ENCODE measurements at regions not wholly inside any gene's neighbourhood (a gene's known extent, or its start where the extent isn't known, plus 50 kb on each side); places are given as distances from the start of the nearest gene placed in this dataset.
"Not testable (repeated sequence)": the region's sequence is repeated elsewhere in the genome, so short reads cannot be mapped to it uniquely, and the experiment has no call there.

DNA sequence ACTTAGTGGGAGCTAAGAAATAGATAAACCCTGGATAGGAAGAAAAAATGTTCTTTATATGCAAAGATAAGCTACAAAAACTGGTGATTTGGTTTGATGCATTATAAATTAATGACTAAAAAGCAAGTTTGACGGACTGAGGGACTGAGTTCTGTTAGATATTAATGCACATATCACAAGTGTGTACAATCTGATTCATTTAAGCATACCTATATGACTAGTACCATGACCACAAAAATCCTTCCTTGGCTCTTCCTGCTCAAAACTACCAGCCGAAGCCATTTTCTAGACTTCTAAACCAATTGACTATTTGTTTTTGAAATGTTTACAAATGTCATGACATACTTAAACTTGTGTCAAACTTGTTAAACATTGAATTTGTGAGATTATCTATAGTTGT, 374.5 kb upstream of the MON1B start:
- DNase-seq (ENCODE audit: low spot score), result no peak

DNA sequence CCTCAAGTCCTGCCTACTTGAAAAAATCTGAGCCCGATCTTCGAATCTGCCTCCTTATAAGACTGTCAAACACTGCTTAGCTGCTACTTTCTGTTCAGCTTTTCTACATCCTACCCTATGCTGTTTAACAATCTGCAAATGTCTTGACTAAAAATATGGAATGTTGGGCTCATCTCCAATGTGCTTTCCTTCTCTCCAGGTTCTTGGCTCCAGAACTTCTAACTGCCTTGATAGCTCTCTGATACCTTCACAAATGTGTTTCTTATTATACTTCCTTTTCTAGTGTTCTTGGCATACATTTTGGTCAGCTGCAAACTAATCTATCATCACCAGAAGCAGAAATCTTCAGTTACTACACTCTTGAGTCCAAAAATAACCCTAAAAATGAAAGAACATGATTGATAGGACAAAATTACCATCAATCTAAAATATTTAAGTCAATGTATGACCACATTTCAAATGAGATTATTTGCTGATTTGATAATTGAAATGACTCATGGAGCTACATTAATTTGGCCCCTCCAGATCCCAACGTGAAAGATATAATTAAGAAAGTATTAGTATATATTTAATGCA, 372.3 kb upstream of the MON1B start:
- DNase-seq (ENCODE audit: low spot score), result peak; percentile 9

DNA sequence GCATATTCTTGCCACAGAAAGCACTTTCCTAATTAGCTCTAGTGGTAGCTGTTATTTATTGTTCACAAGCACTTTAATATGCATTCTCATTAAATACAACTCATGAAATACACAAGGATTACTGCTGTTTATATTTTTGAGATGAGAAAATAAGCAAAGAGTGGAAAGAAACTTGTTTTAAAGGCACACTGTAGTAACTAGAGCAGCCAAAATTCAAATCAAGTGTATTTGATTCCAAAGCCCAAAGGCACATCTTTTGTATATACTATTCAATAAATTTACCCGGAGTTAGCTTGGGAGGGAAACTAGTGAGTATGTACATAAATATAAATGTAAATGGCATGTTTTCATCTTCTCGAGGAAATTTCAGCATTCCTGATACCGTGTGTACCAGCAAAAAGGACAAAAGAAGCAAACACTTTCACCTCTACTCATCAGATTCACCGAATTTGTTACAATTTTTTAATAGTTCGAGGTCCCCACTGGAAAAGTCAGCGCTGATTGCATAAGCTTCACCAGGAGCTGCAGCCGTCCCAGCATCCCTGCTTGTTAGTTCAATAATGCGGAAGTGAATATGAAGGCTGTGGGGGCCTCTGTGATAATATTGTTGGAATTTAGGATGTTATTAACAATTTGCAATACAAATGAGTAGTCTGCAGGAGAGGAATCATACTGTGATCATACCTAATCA, 371.6 kb upstream of the MON1B start:
- no peak for DNase-seq (ENCODE audit: low spot score)

DNA sequence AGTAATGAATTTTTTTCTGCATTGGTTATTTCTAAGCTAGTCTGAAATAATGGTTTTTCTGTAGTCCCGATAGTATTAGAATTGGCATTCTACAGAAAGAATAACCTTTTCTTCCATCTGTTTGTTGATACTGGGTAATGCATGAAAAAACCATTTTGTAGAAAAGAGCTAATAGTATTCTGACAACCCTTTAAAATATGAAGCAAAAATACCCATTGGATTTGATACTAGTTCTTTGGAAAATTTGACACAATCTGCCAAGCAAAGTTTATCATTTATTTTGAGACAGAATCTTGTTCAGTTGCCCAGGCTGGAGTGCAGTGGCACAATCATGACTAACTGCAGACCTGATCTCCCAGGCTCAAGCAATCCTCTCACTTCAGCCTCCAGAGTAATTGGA, 366.8 kb upstream of the MON1B start:
- no peak for DNase-seq (ENCODE audit: low spot score)

DNA sequence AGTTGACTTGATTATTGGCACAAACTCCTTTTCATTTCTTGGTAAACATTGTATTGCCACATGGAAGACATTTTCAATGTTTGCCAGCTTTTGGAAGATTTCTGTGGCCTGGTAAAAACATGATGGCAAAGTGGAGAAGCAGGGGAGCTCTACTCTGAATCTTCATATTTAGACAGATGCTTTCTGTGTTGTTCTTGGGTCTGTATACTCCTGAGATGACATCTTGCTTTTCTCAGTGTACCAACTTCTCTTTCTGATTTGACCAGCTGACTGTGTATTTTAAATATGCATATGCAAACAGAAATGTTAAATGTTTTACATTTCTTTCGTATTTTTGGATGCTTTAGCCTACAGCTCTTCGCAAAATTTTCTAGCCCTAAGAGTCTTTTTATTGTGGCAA, 366.2 kb upstream of the MON1B start:
- no peak for DNase-seq (ENCODE audit: low spot score)

DNA sequence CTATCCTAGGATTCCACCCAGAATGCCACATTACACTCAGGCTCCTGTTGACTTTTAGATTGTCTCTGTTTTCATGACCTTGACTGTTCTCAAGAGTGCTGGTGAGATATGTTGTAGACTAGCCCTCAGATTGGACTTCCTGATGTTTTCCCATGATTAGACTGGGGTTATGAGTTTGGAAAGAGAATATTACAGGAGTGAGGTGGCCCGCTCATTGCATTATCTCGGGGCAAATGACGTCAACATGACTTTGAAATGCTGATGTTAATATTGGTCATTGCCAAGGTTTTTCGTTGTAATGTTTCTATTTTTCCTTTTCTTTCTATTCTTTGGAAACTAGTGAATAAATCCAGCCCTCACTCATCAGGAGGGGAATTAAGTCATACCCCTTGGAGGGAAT, 355.7 kb upstream of the MON1B start:
- DNase-seq (ENCODE audit: low spot score), result no peak

DNA sequence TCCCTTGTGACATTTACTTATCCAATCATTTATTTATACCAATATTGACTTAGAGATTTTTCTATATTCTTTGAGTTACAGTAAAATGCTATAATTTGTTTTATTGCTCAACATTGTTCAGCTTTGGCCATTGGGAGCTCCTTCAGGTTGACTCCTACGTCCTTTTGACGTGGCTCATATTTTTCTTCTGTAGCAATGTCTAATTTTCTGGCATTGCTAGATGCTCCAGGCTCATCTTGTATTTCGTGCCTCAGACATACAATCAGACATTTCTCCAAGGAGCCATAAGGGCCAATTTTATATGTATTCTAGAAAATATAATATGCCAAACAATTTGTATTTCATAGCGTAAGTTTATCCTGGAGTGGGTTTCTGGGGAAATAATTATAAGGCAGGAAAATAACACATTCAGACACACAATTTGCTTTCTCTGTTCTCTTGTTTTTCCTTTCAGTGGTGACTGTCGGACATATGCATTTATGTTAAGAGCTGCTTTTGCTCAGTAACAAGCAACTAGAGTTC, 355.1 kb upstream of the MON1B start:
- DNase-seq (ENCODE audit: low spot score), result no peak

DNA sequence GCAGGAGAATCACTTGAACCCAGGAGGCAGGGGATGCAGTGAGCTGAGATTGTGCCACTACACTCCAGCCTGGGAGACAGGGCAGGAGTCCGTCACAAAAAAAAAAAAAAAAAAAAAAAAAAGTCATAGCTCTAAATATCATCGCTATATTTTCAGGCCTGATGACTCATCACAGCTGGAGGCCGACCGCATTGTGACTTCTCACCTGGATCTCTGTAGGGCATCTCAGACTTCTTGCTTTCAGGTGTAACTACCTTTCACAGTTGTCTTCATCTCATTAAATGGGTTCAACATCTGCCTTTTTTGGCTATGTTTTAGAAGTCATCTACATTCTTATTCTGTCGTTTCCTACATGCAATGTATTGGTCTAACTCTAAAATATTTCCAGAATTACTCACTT, 353.1 kb upstream of the MON1B start:
- DNase-seq (ENCODE audit: low spot score), result no peak

DNA sequence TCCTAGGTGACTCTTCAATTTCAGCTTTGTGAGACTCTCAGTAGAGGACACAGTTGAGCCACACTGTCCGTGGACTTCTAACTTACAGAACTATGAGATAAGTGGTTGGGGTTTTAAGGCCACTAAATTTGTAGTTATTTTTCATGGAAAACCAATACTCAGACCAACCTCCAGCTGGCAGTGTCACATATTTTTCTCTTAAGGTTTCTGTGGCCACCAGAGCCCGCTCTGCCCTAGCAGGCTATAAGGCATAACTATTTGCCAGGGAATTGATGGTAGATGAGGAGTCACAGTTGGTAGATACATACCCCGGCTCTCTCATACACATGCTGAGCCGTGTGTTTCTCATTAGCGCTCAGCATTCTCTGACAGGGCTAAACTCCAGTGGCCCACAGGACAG, 336.8 kb upstream of the MON1B start:
- no peak for DNase-seq (ENCODE audit: low spot score)

DNA sequence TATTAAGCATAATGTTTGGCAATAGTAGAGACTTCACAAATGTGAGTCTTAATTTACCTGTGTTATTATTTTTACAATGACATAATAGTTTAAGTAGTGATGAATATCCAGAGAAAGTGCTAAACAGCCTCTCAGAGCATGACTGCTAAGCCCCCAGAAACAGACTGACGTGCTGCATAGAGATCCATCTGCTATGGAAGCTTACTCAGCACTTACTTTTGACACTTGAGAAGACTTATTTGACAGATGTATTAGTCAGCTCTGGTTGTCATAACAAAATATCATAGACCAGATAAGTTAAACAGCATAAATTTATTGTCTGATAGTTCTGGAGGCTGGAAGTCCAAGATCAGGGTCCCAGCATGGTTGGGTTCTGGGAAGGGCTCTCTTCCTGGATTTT, 334.9 kb upstream of the MON1B start:
- no peak for DNase-seq (ENCODE audit: low spot score)

DNA sequence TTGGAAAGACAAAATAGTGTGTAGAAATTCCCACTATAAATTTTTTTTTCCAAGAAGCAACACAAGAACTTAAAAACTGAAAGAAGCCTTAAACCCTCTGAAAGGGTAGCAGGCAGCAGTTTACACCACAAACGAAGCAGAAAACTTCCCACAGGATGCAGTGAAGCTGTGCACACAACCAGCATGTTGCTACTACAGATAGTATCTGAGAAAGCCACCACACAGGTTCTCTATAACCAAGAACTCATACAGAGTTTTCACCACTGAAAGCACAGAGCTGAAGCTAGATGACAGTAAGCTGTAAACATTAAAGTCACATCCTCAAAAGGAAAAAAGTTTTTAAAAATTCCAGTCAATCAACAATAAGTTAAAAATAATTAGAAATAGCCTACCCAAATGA, 333.6 kb upstream of the MON1B start:
- DNase-seq (ENCODE audit: low spot score), result no peak

DNA sequence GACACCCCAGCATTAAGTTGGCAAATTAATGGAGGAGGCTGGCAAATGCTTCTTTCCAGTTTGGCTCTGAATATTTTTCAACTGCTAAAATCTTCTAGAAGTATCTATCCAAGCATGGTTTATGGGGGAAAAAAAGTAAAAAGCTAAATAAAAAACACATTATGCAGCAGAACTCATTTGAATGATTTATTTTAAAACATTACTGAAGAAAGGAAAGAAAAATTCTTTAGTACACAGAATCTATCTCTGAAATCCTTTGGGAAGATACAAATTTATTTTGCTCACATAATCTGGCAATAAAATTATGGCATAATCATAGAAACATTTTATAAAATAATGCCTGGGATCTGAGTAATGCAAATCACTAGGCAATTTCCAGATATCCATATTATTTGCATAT, 328.1 kb upstream of the MON1B start:
- DNase-seq (ENCODE audit: low spot score), result no peak

DNA sequence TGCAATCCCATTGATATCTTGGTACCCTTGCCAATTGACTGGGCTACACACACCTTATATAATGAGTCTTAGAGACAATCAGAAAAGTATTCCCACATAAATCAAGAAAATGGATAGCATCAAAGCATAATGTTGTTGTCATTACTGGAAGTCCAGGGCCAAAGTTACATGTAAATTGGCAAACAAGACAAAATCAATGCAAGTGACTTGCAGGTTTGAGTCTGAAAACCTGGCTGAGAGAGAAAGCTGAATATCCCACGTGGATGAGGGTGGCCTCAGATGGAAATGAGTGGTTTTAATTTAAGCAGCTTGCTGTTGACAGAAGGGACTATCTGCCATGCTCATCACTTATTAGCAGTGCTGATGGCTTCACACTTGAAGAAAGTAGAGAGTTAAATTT, 324.0 kb upstream of the MON1B start:
- DNase-seq (ENCODE audit: low spot score), result no peak

DNA sequence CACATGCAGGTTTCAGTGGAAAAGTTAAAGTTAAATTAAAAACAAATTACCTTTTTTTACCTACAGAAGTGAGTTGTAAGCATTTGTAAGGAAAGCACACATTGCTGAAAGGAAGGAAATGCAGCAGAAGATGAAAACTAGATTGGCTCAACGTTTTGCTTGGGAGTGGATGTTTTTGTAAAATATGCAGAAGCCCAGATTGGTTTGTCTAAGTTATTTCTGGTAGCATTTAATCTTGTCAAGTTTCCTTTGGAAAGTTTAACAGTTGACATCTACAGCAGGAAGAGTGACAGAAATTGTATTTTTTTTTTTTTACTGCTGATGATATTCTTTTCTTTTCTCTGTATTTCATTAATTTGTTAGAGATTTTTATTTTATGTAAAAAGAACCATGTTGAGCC, 315.1 kb upstream of the MON1B start:
- no peak for DNase-seq (ENCODE audit: low spot score)

DNA sequence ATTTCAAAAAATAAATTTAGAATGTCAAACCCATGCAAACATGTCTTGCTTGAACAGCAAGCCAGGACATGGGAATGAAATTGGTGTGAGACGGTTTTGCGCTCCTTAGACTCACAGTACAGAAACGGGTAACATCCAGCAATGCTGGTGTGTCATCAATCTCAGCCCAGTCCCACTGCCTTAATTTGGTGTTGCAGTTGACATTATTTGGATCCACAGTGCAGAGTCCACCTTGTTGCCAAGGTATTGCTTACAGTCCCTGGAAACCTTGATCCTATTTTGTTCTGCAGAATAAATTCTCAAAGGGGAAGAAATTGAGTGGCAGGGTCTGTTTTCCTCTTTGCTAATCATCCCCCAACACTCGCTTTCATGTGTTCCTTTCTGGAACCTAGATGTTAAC, 311.6 kb upstream of the MON1B start:
- DNase-seq (ENCODE audit: low spot score), result no peak

DNA sequence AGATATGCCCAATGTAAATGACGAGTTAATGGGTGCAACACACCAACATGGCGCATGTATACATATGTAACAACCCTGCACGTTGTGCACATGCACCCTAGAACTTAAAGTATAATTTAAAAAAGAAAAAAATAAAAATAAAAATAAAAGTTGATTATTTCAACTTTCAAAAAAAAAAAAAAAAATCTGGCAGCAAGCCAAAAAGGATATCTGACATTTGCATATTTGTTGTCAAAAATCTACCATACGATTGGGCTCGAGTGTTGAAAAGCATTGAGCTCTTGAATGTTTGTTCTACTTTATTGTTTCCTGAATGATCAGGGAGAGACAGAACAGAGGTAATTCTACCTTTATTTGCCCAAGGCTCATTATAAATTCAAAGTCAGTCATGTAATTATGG, 310.5 kb upstream of the MON1B start:
- not testable (repeated sequence) for DNase-seq (ENCODE audit: low spot score)

DNA sequence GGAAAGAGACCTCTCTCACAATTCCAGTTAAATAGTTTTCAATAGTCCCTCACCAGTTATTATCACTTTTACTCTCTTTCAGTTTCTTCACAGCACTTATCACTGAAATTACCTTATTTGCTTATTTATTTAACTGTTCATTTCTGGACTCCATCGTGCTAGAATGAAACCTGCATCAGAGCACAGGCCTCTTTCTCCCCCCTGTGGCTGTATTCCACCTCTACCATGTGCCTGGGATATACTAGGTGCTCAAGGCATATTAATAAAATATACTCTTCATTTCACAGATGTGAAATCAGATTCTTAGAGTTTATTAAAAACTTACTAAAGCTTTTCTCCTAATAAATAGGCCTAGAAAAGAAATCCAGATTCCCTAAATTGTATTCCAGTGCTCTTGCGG, 308.9 kb upstream of the MON1B start:
- DNase-seq (ENCODE audit: low spot score), result no peak

DNA sequence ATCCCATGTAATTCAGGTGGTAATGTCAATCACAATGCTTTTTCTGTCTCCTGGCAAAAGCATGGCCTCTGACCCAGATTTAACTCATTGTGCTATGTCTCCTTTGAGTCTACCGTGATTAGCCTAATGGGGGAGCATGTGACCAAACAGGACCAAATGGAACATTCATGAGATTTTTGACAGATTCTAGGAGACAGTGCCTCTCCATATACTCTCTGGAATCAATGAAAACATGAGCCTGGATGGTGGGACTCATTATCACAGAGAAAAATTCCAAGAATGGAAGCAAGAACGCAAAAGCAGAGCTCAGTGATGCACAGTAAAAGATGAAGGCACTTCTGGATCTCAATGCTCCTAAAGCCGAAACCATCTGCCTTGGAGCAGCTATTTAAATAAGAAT, 307.9 kb upstream of the MON1B start:
- no peak for DNase-seq (ENCODE audit: low spot score)

DNA sequence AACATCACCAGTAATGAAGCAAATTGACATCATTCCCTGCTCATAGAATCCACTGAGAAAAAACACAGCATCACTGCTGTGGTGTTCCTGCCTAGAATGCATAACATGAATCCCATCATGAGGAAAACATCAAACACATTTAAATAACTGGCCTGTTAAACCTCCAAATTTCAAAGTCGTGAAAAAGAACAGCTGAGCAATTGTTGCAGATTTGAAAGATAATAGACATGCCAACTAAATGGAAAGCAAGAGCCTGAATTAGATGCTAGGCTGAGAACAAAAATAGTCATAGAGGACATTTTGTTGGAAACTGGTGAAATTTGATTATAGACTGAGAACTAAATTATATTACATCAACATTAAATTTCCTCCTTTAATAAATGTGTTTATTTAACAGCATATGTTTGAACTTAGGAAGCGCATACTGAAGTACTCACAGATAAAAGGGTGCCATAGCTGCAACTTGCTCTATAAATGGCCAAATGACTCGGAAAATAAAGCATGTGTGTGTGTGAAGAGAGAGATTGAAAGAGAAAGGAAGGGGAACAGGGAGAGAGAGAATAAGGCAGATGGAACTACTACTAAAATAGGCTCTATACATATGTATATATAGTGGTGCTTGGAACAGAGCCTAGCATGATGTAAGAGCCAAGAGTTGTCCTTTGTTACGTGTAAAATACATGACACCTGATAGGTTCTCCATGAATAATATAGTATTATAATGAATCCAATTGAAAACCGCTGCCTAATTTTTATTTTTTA, 305.0 kb upstream of the MON1B start:
- DNase-seq (ENCODE audit: low spot score), result no peak

DNA sequence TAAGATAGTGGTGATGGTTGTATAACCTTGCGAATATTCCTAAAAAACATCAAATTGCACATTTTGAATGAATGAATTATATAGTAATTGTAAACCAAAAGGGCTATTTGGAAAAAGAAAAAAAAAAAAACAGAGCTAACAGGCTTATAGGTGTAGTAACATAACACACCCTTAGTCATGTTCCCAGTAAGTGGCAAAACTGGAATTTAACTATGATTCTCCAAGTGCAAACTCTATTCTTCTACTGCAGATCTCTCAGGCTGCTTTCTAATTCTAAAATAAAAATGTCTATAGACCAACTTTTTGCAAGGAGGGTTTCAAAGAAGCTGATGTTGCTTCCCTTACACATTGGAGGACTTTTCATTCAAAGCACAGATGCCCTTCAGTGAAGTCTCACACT, 293.2 kb upstream of the MON1B start:
- DNase-seq (ENCODE audit: low spot score), result no peak

DNA sequence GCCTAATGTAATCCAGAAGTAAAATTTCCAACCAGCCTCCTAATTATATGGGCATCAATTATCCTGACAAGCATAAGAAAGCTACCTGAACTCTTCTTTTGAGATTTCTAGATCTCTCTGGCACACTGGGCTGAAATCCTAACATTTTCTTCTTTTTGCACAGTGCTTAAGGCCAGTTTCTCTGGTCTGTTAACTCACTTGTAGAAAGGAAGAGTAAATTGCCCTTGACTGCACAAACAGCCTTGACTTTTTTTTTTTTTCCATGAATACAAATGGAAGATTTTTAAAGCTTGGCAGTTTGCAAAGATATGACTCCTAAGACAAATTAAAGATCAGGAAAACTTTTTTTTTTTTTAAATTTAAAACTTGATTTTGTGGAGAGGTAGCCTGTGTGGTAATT, 291.2 kb upstream of the MON1B start:
- DNase-seq (ENCODE audit: low spot score), result no peak

DNA sequence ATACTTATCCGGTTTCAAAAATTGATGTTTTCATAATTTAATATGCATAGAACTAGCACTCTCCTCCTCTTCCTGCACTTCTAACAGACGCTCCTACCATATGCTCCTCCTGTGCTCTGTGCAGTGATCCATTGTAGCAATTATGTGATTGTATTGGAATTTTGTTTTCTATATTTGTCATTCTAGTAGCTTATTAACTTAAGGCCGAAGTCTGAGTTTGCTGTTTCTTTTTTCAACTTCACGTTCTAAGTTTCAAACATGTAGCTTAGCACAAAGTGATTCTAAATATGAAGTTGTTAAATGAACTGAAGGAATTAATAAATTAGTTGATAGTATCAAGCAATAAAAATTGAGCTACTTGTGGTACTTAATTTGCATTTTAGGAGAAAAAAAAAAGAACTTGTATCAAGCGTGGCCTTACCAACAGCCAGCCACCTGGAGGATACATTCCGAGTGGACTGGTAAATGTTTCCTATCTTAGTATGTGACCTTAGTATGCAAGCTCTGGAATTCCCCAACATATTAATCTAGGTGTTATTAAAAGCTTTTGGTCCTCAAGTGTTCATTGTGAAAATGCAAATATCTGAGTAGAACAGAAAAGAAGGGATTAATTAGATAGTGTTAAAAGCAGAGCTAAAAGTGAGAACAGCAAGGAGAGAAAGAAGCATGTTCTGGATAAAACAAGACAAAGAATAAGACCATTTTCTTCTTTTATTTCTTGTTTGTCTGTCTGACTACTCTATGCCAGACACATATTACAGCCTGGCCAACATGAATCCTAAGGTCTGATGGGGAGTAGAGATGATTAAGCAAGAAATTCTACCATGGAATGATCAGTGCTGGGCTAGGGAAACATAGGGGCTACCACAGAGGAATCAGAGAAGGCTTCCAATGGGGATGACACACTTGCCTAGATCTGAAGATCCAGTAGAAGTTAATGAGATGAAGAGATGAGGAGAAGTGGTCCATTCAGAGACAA, 290.4 kb upstream of the MON1B start:
- DNase-seq (ENCODE audit: low spot score), result no peak

Data from pons (tissue), 1 donor.